GM19452 (cell line): ENCODE measurements at regions not wholly inside any gene's neighbourhood (a gene's known extent, or its start where the extent isn't known, plus 50 kb on each side); places are given as distances from the start of the nearest gene placed in this dataset.

Source experiments
- ATAC-seq: cut with Tn5 transposase; IDR thresholded peaks from one replicate; pipeline ENCODE4 v1.9.1; 2021; ENCODE audit not compliant: unreplicated experiment

DNA sequence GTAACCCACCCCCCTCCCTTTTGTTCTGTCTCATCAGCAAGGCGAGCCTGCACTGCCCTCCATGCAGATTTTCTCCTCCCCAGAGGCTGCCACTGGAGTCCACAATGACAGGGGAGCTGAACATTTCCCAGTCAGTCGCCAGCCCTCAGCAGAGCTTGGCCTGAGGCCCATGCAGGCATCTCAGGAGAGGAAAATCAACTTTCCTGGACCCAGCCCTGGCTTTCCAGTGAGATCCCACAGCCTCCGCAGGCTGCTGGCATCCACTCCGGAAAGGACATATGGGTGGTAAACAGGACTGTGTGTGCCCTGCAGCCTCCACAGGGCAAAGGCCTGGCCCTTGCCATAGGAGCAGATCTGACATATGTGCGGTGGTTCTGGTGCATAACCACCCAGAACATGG is 253.8 kb downstream of the TNS1 start:
- no peak for ATAC-seq

DNA sequence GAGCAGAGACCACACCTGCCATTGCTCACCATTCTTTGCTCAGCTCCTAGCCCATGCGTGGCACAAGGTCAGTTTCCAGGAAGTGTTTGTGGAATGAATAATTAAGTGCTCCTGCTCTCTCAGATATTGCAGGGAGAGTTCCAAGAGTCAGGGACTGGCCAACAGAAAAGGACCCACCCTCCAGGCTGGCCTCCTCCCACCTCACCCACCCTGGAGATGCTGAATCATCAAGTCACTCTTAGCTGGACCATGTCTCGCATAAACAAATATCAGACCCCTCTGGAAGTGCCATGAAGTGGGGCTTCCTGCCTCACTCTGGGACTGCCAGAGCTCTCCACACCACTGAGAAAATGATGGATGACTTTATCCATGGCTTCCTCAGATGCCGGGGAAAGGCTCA is 256.0 kb downstream of the TNS1 start:
- no peak for ATAC-seq

DNA sequence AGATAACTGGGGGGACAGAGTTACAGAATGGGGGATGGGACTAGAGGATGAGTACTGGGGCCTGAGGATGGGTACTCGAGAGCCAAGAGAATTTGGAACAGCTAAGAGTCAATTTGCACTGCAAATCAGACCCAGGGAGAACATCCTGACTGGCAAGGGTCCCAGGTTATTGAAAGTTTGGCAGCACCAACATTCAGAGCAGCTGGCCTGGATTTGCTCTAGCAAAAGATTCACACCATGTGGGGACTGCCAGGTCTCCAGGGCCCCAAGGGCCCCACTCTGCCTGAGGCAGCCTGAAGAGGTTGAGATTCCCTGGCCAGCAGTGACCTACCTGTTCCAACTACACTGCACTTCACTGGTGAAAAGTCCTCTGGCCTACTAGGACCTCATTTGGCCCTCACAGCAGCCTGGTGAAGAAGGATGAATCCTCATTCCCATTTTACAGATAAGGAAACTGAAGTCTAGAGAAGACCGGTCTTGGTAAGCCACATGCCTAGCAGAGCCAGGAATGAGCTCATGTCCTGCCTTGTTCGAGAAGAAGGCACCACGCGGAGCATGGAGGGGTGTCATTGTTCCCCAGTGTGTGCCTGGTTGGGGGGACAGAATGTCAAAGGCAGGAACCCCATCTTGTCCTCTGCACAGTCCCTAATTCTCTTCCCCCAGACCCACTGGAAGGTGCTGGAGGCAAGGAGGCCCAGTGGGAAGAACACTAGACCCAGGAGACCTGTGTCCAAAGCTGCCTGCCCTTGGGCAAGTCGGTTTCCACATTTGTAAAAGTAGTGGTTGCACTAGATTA is 258.6 kb downstream of the TNS1 start:
- no peak for ATAC-seq

DNA sequence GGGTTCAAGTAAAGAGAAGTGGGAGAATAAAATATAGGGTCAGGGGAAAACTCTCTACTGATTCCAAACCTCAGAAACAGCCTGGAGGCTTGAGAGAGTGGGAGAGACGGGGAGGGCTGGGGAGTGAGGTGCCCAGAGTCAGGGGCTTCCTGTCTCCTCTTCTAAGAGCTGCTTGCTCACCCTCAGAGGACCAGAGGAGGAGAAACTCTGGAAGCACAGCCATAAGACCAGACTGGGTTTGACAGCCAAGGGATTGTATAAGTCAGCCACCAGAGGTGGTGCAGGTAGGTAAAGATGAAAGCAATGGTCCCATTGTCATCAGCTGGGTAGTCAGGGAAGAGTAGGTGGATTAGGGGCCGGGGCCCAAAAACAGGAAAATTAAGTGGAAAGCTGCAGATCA is 259.4 kb downstream of the TNS1 start:
- ATAC-seq: no peak

GRCh38 chr2:217742841-217743240 is 260.0 kb downstream of the TNS1 start:
- no peak for ATAC-seq

- ATAC-seq: no peak
These were observed 260.5 kb downstream of the TNS1 start for GRCh38 chr2:217742276-217742675.

DNA sequence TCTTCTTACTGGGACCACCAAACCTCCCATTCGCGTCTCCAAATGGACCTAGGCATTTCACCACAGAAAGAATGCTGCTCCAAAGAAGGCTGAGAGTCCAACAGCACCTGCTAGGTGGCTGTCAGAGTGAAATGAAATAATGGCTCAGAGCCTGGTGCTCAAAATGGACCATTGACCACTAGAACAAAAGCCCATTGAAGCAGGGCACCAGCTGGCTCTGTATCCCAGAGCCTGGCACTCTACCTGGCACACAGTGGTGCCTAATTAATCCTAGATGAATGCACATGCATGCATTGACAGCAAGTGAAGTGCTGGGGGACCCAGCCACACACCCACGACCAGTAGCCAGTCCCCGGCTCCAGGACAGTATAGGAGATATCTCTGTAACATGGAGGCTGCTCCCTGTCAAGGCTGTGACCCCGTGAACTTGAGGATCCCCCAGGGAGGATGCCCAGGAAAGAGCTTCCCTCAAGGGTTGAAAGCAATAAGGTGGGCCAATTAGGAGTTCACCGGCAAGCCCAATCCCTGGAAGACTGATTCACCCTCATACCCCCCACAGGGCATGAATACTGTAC is 261.3 kb downstream of the TNS1 start:
- ATAC-seq: no peak

- no peak for ATAC-seq
These were observed 262.0 kb downstream of the TNS1 start for GRCh38 chr2:217740756-217741155.

- ATAC-seq: no peak
These were observed 262.6 kb downstream of the TNS1 start for GRCh38 chr2:217740178-217740577.

GRCh38 chr2:217739741-217740140 is 263.1 kb downstream of the TNS1 start:
- no peak for ATAC-seq

DNA sequence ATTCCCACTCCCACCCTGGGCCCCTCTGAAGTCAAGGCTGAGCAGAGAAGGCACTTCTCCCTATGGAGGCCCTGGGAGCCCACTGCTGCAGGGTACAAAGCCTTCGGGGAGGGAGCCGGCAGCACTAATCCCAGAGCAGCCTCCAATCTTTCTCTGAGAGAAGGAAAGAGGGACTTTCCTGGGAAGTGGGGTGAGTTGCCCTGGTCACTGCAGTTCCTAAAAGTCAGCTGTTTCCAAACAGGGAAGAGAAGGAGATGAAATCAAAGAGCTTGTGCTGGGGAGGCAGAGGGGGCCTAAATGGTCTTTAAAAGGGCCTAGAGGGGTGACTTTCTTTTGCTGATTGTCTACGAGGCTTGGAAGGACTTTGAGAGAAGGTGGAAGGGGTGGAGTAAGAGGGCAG is 264.7 kb downstream of the TNS1 start:
- ATAC-seq: no peak

DNA sequence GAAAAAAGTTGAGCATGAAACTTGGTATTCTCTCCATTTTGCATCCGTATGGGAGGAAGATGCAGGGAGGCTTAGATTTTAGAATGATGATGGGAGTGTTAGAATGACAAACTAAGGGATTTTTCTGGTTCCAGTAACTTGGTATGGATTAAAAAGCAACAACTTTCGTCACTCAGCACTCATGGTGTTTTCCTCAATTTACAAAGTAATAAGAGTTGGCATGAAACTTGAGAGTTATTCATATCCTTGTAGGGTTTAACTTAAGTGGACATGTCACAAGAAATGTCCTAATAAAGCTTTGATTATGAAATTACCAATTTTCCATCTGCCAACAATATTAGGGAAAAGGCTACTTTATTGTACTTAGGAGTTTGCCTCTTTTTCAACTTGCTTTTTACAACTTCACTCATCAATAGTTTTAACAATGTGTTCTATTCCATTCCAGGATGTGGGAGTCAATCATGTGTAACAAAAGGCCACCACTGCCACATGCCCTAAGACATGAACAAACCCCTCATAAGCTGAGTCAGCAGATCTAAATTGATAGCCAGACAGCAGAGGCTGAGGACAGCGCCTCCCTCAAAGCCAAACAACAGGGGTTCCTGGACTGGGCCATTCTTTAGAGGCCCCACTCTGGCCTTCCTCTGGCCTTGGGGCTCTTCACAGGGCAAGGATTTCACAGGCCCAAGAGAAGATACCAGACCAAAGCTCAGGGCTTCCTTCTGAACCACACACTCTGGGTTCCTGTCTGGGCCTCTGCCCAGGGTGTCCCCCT is 265.8 kb downstream of the TNS1 start:
- no peak for ATAC-seq

DNA sequence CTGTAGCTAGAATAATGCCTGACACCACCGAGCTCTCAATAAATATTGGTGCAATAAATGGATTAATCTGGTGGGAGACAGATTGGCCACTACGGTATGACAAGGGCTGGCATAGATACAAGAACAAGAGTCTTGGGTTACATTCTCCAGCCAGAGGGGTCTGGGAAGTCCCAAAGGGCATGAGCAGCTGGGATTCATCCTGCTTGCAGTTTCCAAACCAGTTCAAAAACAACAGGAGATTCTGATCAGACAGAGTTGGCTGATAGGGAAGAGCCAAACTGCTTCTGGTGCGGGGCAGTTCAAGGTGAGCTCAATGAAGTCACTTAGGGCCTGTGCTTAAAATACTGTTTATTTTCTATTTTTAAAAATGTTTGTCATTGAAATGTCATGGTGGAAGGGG is 266.9 kb downstream of the TNS1 start:
- ATAC-seq: no peak

- no peak for ATAC-seq
These were observed 267.8 kb downstream of the TNS1 start for GRCh38 chr2:217735034-217735433.

GRCh38 chr2:217733461-217733860 is 269.3 kb downstream of the TNS1 start:
- ATAC-seq: no peak

- ATAC-seq: no peak
These were observed 269.8 kb downstream of the TNS1 start for GRCh38 chr2:217732992-217733391.

- ATAC-seq: no peak
These were observed 271.0 kb downstream of the TNS1 start for GRCh38 chr2:217731805-217732204.

DNA sequence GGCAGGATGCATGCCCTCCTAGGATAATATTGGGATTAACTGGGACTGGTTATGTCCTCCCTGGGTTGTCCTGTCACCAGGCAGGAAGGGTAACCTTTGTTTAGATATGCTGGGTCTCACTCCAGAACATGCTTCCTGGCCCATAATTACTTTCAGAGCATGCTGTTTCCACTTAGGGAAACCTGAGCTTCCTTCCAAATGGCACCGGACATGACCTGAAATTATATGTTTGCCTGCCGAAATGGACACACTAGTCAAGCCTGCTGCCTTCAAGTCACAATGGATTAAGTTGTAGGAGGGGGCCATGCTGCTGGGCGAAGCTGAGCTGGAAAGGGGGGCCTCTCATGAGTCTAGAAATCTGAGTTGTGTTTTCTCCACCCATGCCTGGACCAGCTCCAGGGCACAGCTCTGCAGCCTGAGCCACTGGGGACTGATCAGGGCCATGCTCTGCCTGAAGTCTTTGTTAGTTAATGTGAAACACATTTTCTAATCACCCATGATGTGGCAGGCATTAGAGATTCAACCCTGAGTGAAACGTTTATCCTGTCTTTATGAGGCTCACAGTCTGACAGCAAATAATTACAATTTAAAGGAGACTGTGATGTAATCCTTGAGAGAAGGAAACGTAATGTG is 273.3 kb downstream of the TNS1 start:
- ATAC-seq: no peak

- no peak for ATAC-seq
These were observed 275.0 kb downstream of the TNS1 start for GRCh38 chr2:217727801-217728200.

DNA sequence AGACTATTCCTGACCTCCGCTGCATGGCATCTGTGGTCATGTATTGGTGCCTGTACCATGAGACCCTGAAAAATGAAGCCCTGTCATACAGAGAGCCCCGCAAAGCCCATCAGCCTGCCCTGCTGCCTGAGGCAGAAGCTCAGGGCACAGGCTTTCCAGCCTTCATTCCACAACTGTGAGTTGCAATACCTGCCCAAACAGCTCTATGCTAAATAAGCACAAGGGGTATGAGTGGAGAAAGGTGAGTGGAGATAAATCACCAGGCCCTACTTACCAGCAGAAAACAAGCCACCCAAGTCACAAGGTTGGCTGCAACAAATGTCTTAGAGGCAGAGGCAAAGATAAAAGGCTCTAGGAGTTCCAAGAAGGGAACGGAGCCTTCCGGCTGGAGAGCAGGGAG is 277.4 kb downstream of the TNS1 start:
- ATAC-seq: no peak

- ATAC-seq: no peak
These were observed 278.3 kb downstream of the TNS1 start for GRCh38 chr2:217724471-217724870.

DNA sequence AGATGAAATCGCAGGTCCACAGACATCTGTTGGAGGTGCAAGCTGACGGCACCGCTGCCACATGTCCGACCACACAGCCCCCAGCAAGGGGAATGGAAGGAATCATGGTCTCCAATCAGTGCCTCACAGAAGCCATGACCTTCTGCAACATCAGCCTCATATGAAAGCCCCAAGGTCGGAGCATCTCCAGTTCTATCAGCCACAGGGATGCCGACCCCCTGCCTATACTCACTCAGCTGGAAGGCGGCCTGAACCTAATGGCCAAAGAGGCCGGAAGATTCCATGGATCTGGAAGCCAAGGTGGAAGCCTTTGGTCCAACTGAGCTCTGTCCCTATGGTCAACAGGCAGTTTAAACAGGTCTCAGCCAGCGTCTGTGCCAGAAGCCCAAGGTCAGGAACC is 278.8 kb downstream of the TNS1 start:
- ATAC-seq: no peak
